ENCODE measurements at regions not wholly inside any gene's neighbourhood (a gene's known extent, or its start where the extent isn't known, plus 50 kb on each side); places are given as distances from the start of the nearest gene placed in this dataset.
A peak's percentile ranks its signal among the peaks of the same experiment; 100 is the strongest.
"Not testable (repeated sequence)": the region's sequence is repeated elsewhere in the genome, so short reads cannot be mapped to it uniquely, and the experiment has no call there.

DNA sequence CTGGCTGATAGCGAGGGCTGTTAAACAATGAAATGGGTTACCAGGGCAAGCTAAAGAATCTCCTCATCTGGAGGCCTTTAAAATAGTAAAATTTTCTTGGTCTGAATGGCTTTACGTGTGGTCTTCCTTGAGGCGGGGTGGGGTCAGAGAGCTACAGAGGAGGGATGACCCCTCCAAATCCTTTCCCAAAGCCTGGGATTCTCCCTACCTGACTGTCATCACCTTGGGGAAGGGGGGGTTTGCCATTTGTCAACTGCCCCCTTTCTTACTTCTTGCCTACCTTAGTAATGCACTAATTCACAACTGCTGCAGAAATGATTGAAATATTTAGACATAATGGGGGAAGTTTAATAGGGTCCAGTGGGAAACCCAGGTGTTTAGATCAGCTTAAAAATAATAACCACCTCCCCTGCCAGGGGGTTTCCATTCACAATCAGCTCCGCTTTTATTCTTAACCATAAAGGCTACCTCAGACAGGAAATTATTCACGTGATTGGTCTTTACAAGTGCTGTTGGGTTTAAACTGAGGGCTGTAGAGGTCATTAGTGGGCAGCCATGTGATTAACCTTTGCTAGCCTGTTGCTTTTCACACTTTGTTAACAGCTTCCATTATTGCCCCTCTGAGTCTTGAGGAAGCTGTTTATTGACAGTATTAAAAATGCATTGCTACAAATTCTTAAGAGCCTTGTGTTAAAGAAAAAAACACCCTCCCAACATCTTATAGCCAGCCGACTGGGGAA is 276.5 kb upstream of the ATP11B start:
- no peak for DNase-seq

DNA sequence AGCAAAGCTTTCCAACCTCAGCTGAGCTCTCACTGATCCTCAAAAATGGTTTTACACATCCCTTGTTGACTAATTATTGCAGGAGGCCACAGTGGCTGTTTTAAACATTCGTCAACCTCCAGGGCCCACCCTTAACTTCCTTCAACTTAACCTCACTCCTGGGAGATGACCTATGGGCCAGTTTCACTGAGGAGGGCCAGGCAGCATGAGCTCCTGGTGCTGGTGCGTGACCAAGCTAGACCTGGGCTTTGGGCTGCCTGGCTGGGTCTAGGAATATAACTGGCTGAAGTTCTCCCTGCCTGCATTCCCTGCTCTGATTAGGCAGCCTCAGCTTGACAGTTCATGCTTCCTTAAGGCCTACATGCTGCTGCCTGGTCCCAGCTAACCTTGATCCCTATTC is 273.7 kb upstream of the ATP11B start:
- DNase-seq: no peak

DNA sequence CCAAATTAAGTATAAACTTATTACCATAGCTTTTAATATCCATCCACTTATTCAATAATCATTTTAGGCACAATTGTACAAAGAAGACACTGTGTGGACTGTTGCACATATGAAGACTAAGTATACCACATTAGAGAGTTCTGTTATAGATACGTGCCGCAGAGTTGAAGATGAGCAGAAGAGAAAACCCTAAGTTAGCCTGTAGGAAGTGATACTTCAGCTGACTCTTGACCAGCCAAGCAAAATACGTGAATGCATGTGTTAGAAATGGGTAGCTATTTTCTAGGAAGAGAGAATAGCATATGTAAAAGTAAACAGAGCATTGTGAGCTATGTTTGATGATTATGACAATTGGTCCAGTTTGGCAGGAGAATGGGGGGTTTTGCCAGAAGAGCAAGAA is 272.0 kb upstream of the ATP11B start:
- no peak for DNase-seq

DNA sequence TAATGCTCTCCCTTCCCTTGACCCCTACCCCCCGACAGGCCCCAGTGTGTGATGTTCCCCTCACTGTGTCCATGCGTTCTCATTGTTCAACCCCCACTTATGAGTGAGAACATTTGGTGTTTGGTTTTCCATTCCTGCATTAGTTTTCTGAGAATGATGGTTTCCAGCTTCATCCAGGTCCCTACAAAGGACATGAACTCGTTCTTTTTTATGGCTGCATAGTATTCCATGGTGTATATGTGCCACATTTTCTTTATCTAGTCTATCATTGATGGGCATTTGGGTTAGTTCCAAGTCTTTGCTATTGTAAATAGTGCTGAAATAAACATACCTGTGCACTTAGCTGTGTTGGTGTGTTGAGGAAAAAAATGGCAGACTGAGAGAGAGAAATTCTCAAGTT is 269.9 kb upstream of the ATP11B start:
- not testable (repeated sequence) for DNase-seq

DNA sequence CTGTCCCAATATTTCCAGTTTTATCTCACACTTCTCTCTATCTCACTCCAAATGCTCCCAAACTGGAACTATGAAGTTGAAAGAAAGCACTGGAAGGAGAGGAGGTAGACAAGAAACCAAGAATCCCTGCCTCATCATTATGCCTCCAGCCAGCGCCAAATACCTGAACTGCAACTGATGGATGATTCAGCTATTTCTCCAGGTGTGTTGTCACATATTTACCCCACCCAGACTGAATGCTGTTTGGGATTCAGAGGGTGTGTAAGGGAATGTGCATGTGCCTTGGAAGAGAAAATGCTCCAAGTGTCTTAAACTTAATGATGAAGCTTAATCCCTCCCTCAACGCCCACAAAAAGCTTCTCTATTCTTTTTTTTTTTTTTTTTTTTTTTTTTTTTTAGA is 269.5 kb upstream of the ATP11B start:
- no peak for DNase-seq

DNA sequence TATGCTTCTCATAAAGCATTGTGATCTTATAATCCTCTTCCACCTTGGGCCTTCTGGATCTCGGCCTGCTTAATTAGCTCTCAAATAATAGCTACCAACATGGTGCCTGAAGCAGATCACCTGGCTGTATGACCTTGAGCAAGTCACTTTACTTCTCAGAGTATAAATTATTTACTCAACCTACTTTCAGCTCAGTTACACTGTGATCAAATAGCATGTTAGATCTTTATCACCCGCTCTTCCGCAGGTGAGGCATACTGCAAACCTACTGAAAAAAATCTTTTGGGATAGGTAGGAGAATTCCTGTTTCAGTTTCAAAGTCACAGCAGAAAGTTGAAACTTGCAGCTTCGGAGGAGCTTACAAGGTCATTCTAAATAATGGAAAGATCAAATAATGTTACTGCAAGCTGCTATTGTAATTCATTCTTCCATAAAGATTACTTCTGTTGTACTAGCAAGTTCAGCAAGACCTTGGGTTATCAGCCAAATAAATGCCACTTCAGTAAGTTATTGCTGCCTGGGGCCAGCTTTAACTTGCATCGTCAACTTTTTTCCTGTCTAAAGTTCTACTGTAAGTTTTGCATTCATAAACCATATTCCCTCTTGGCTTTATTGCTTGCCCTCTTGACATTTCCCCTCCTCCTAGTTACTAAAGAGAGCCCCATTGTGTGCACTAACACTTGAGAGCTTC is 268.4 kb upstream of the ATP11B start:
- DNase-seq: no peak

DNA sequence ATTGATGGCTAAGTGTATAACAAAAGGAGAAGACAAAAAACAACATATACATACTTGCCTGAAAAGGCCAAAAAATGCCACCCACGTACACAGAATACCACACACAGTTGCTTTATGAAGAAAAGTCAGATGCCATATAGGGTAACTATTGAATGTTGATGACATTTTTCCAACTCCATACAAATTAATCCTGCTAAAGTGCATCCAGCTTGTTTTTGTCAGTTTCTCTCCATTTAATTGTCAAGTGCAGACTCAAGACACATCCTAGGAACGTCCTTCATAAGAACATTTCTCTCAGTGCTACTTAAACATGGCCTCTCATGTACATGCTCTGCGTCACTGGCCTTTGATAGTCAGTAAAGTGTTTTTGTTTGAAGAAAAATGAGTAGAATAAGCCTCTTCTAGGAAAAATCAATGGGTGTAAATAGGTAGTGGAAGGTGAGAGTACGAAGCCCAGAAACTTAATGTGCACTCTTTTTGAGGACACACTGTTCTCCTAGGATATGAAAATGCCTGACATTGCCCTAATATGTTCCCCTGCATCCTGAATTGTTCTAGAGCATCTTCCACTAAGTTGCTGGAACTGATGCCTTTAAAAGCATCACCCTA is 267.4 kb upstream of the ATP11B start:
- no peak for DNase-seq

DNA sequence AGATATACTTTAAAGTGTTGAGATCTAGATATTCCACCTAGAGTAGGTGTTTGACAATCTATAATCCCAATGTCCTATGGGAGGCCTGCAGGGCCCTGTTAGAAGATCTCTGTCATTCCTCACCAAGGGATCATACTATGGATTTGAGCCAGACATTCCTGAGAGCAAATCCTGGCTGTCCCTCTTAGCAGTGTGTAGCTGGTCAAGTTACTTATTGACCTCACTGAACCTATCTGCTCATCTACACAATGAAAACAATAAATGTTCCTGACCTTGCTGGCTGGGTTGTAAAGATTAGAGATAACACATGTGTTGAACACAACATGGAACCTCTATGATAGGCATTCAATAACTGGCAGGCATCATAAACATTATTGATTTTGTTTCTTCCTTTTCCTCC is 265.6 kb upstream of the ATP11B start:
- peak; percentile 44 for DNase-seq

DNA sequence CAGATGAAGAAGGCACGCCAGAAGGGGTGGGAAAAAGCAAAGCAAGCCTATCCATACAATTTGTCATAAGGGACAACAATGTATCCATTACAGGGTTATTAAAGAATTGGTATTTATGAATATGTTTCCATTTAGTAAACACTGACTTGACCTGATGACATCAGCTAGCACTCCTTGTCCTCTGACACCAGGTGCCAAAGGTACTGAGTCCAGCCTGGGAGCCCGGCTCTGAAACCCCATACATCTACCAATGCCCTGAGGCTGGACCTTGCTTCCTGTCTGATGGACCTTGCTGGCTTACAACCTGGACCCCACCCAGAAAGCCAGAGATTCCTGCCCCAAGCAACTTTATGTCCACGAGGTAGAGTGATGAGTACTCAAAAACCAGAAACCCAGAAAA is 263.0 kb upstream of the ATP11B start:
- no peak for DNase-seq

DNA sequence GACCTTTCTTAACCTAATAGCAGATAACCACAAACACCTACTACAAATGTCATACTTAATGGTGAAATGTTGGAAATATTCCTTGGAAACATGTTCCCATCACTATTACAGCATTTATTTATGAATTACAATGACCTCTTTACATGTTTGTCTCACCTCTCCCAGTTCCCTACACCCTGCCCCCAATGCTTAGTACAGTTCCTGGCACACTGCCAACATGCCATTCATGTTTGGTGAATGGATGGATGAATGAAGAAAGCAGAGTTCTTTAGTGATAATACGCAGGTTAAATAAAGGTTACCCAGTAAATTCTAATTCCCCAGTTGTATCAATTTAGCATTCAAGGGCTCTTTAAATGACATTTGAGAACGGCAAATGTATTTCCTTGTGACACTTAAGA is 259.9 kb upstream of the ATP11B start:
- peak; percentile 17 for DNase-seq

DNA sequence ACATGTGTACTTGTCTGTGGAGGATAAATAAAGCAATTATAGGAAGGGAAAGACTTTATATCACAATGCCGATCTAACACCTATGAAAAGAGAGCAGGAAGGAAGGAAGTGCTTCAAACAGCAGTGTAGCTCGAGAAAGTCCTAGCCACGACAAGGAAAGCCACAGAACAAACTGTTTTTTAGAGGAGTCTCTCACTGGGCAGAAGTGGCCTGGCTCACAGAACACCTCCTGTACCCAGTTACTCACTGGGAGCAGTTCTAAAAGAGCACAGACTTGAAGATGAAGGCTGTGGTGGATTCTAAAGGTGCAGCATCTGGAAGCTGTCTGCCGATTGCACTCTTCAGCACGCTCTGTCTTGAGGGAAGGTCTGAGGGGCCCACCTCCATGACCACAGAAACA is 248.8 kb upstream of the ATP11B start:
- no peak for DNase-seq

DNA sequence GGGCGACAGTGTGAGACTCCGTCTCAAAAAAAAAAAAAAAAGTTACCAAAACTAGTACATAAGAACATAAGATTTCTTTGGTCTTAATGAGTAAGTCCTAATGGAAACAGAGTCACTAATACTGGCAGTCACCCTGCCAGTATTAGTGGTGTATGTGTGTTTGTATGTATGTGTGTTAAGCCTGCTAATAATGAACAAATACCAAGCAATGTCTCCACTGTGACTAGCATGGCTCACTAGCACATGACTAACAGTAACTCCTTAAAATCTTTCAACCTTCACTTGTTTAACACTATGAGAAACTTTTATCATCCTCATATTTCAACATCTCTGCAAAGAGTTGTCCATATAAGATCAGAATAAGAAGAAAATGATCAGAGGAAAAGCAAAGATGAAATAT is 231.0 kb upstream of the ATP11B start:
- DNase-seq: no peak

DNA sequence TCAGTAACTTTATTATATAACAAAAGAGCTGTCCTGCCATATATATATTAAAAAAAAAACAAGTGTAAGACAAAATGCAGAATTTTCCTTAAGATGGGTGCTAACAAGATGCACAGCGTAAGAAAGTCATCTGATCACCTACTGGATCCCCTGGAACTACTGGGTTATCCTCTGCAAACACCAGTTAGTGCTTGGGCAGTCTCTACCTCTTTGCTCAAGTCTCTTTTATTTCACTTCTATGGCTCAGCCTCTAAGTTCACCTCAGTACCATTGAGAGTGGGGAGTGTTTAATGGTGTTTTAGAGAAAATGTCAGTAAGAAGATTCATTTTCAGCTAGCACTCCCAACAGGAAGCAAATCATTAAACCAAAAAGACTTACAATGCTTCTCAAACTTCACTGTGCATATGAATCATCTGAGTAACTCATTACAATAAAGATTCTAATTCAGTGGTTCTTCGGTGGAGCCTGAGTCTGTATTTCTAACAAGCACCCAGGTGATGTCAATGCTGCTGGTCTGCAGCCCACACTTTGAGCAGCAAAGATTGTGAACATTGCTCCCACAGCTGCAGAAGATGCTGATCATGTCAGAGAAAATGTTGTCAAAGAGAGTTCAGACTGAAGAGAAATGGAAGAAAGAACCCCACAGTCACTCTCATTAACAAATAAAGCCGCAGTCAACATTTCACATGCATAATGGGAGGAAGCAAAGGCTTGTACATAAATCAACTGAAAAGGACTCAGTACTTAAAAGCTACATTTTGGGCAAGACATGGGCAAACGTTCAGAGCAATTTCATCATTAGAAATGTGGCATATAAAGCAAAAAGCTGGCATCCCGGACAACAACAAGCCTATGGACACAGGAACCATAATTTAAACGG is 227.1 kb upstream of the ATP11B start:
- DNase-seq: no peak

DNA sequence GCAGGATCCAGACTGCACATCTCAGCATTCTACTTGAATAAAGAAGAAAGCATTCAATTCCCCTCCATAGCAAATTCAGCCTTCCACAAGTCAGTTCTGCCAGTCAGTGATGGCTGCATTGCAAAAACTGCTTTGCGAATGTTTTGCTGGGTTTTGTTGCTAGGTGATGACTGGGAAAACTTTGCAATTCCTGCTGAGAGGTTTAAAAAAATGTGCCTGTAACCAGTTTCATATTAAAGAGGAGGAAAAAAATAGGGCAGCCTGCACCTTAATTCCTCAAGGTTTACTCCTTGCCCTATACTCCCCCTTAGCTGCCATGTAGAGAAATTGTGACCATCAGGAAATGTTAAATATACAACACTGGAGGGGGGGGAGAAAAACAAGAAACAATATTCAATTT is 225.6 kb upstream of the ATP11B start:
- peak; percentile 88 for DNase-seq

DNA sequence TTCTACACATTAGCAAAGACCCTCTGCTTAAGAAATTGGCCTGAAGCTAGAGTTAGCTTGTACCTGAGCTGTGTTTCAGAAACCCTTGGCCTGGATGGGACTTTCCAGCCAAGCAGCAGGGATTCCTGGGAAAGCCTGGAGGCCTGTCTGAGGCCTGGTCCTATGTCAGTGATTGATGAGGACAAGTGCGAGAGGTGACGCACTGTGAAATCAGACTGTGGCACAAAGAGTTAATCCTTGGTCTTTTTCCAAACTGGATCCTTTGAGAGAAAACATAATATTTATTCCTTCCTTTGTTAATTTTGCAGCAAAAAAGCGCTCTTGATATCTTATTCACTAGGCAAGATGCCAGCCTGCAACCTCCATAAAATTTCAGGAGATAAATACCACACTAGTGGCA is 225.0 kb upstream of the ATP11B start:
- DNase-seq: peak; percentile 86

DNA sequence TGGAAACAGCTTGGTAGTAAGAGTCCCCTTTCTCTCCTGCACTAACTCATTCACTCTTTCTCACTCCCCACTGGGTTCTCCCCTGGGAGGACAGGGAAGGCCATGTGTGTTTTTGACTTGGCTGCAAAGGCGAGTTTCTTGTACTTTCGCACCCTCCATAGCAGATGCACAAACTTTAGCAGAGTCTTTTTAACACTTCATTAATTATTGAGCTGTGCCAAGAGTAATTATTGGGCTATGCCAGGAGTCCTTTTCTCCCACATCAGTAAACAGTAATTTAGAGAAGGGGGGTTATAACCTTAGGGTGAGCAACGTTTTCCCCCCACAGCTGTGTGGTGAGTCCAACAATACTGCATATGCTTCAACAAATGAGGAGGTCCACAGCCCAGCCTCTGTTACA is 224.4 kb upstream of the ATP11B start:
- peak; percentile 63 for DNase-seq

DNA sequence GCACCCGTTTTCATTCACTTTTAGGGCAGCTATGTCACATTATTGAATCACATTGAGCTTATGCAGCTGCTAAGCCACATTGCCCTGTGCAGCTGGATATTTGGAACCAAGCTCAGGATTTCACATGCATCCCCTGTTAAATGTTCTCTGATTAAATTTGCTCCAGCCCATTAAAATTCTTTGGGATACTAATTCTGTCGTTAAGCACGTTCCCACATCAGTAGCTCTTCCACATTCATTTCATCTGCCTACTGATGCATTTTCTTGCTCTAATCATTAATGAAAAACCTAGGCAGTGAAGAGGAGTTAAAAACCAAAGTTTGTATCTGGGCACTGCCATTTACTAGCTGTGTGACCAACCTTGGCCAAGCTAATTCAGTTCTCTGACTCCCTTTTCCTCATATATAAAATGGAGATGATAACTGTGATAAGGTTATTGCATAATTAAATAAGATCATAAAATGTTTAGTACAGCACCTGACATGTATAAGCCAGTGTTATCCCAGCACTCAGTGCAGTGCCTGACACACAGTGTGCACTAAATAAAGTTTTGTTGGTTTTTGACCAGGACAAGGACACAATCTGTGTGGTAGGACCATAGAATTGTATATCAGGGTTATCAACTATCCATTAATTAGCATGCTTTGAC is 222.2 kb upstream of the ATP11B start:
- peak; percentile 82 for DNase-seq

DNA sequence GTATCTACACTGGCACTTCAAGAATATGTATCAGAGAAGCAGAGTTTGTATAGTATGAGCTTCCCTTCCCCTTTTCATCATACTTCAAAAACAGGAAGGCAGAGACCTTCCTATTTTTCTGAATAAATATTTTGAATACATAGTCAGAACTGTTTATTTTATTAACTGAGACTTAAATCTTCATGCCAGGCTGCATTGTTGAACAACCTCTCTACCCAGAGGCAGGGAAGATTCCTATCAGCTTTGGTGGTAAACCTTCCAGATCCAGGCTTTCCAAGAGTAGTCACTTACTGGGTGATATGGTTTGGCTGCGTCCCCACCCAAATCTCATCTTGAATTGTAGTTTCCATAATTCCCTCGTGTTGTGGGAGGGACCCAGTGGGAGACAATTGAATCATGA is 217.4 kb upstream of the ATP11B start:
- no peak for DNase-seq

DNA sequence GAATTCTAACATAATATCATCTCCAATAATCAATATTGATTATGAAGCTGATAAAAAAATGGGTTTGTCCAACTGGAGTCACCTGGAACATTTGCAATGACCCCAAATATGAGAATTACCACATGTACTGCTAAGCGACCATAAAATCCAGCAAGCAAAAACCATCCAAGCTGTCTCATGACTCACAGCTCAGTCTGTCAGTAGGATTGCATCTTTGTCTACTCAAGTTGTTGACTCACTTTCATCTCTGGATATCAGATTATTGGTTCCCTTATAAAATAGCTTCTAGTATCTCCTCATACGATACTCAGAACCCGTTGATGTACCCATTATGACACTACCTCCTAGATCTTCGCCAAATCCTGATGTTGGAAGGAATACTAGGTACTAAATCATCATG is 209.8 kb upstream of the ATP11B start:
- DNase-seq: no peak

DNA sequence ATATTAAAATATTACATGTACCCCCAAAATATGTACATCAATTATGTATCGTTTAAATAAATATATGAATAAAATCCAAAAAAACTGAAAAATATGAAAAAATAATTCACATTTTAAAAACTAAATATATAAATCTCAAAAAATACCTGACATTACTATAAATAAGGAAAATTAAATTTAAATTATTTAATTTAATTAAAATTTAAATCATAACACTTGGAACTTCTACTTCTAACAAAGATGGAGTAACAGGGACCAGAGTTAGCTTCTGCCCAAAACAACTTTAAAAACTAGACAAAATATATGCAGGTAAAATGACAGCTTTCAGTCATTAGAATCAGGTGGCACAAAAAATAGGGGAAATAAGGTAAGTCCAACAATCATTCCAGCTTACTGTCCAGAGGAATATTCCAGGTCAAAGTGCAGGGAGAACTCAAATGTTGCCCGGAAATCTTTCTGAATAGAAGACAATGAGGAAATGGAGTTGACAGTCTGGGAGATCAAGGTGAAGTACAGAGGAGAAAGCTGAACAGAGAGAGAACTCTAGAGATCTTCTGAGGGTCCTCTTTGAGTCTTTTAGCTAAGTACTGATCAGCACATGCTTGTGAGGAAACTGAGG is 207.7 kb upstream of the ATP11B start:
- DNase-seq: no peak

DNA sequence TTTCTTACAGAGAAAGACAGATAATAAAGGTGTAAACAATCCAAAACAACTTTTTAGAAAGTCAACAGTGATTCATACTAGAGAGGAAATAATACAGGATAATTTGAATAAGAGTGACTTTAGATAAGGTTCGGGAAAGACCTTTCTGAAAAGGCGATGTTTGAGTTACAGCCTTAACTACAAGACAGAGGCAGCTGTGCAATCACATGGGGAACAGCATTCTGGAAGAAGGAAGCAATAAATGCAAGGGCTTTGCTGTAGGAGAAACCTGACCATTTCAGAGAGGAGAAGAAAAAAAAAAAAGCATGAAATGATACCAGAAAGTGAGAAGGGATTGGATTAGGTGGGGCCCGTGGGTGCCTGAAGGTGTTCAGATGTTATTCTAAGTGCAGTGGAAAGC is 200.6 kb upstream of the ATP11B start:
- DNase-seq: no peak
